Lower leg skin (tissue), 4 donors: ENCODE measurements at regions not wholly inside any gene's neighbourhood (a gene's known extent, or its start where the extent isn't known, plus 50 kb on each side); places are given as distances from the start of the nearest gene placed in this dataset.

ENCODE experiments used
- DNase-seq, 2 donors: peaks; one replicate each; pipeline ENCODE4 v3.0.0-alpha.2; 2019; ENCODE audit warnings: low spot score in 2 of 2
- H3K4me3 ChIP-seq: fragments of 200-600 bp; sonication (generic); 2 replicates; pipeline ENCODE4 v1.5.1; 2017; ENCODE audit warnings: mild to moderate bottlenecking, low read depth; ENCODE audit not compliant: poor library complexity, severe bottlenecking
- CTCF ChIP-seq, 3 donors: fragments of 450-650 bp; IDR thresholded peaks; one replicate each; pipeline ENCODE4 v1.5.1; 2016; ENCODE audit warnings: antibody characterized with exemption in 3 of 3, mild to moderate bottlenecking in 3 of 3, moderate library complexity in 2 of 3
- POLR2A ChIP-seq, 2 donors: fragments of 450-650 bp; IDR thresholded peaks; one replicate each; pipeline ENCODE4 v1.6.1; 2016 to 2017; ENCODE audit warnings: antibody characterized with exemption in 2 of 2, mild to moderate bottlenecking in 1 of 2, moderate library complexity in 1 of 2
- WGBS, 2 donors: methylation state at CpG; one replicate each; pipeline ENCODE4 v1.1.5; 2018; 5-methylcytosine and 5-hydroxymethylcytosine counted together
- intact Hi-C: fragments of 100-400 bp; cut with DNase I; formaldehyde crosslinking; loops from one replicate; pipeline ENCODE4 v1.15.0; 2023; ENCODE audit warnings: low total_unique reads

- WGBS, 2 donors: 96 to 98% methylated on average over 15 of the region's 15 CpGs
- intact Hi-C loops: no loop called here
- peak in 1 of 2 donors; percentile 72 for DNase-seq
- TF ChIP-seq POLR2A (IDR thresholded peaks at IDR 0.05): no peak
- H3K4me3 ChIP-seq: no peak overlapping the region
These were observed 135.2 kb upstream of the ASB18 start for GRCh38 chr2:236399409-236399808.

GRCh38 chr2:236400046-236400574 lies 135.9 kb upstream of the ASB18 start:
- no peak for TF ChIP-seq POLR2A (IDR thresholded peaks at IDR 0.05)
- no peak for TF ChIP-seq CTCF (IDR thresholded peaks at IDR 0.05)
- intact Hi-C loops: no loop called here
- DNase-seq: peak in 1 of 2 donors; percentile 50
- H3K4me3 ChIP-seq: no peak overlapping the region
- WGBS, 2 donors: 94 to 95% methylated on average over 10 of the region's 10 CpGs

GRCh38 chr2:236400594-236401360 lies 136.6 kb upstream of the ASB18 start:
- 89 to 94% methylated on average over 16 to 20 of the region's 20 CpGs for WGBS, 2 donors
- H3K4me3 ChIP-seq: no peak overlapping the region
- DNase-seq: peak in 1 of 2 donors; percentile 54
- TF ChIP-seq CTCF (IDR thresholded peaks at IDR 0.05) (no peak), POLR2A (IDR thresholded peaks at IDR 0.05) (no peak)
- intact Hi-C loops: no loop called here

- H3K4me3 ChIP-seq: no peak overlapping the region
- WGBS, 2 donors: 61 to 67% methylated on average over 12 of the region's 12 CpGs
- DNase-seq: peak in 1 of 2 donors; percentile 66
- intact Hi-C loops: no loop called here
- TF ChIP-seq CTCF (IDR thresholded peaks at IDR 0.05) (no peak), POLR2A (IDR thresholded peaks at IDR 0.05) (no peak)
These were observed 138.0 kb upstream of the ASB18 start for GRCh38 chr2:236402033-236402790.

GRCh38 chr2:236403125-236403524 lies 138.9 kb upstream of the ASB18 start:
- TF ChIP-seq CTCF (IDR thresholded peaks at IDR 0.05) (no peak), POLR2A (IDR thresholded peaks at IDR 0.05) (no peak)
- no peak overlapping the region for H3K4me3 ChIP-seq
- intact Hi-C loops: no loop called here
- DNase-seq: peak in 1 of 2 donors; percentile 56
- 89 to 92% methylated on average over 4 of the region's 4 CpGs for WGBS, 2 donors

- intact Hi-C loops: no loop called here
These were observed 139.6 kb upstream of the ASB18 start for GRCh38 chr2:236403811-236404210.

More at GRCh38 chr2:236403811-236404210, 139.6 kb upstream of the ASB18 start:
- WGBS, 2 donors: 89 to 91% methylated on average over 10 of the region's 10 CpGs
- DNase-seq: peak in 1 of 2 donors; percentile 58
- H3K4me3 ChIP-seq: no peak overlapping the region
- TF ChIP-seq CTCF (IDR thresholded peaks at IDR 0.05) (no peak), POLR2A (IDR thresholded peaks at IDR 0.05) (no peak)
